Fibroblast of skin of right biceps (primary cell): ENCODE measurements at regions not wholly inside any gene's neighbourhood (a gene's known extent, or its start where the extent isn't known, plus 50 kb on each side); places are given as distances from the start of the nearest gene placed in this dataset.
"Not testable (repeated sequence)": the region's sequence is repeated elsewhere in the genome, so short reads cannot be mapped to it uniquely, and the experiment has no call there.

Experiments
- DNase-seq: peaks from one replicate; pipeline ENCODE4 v3.0.0-alpha.2; 2013

- DNase-seq: no peak
Observed at GRCh38 chr4:12929784-12930183, 554.4 kb downstream of the RAB28 start.

- no peak for DNase-seq
Observed at GRCh38 chr4:12928751-12929150, 555.4 kb downstream of the RAB28 start.

GRCh38 chr4:12926189-12927066, 557.7 kb downstream of the RAB28 start:
- DNase-seq: no peak

GRCh38 chr4:12924728-12925320, 559.3 kb downstream of the RAB28 start:
- DNase-seq: no peak

DNA sequence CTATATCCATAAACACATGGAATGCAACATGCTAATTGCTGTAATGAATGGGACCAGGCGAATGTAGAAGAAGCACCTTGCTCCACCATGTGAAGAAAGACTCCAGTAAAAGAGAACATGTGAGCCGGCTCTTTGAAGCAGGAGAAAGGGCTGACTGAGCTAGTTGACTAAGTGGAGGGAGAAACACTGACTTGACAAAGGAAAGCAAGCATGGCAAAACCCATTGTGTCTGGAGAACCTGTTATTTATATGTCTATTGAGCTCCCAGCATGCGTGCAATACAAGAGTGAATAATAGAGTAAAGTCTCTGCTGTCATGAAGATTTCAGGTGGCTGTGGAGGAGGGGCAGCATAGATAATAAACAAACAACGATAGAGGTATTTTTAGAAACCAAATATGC, 559.9 kb downstream of the RAB28 start:
- DNase-seq: no peak

GRCh38 chr4:12912896-12913418, 571.2 kb downstream of the RAB28 start:
- DNase-seq: no peak

GRCh38 chr4:12911750-12912358, 572.3 kb downstream of the RAB28 start:
- DNase-seq: no peak

DNA sequence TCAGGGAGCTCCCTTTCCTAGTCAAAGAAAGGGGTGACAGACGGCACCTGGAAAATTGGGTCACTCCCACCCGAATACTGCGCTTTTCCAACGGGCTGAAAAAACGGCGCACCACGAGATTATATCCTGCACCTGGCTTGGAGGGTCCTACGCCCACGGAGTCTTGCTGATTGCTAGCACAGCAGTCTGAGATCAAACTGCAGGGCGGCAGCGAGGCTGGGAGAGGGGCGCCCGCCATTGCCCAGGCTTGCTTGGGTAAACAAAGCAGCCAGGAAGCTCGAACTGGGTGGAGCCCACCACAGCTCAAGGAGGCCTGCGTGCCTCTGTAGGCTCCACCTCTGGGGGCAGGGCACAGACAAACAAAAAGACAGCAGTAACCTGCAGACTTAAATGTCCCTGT, 580.5 kb downstream of the RAB28 start:
- not testable (repeated sequence) for DNase-seq

GRCh38 chr4:12902735-12903134, 581.4 kb downstream of the RAB28 start:
- DNase-seq: no peak

DNA sequence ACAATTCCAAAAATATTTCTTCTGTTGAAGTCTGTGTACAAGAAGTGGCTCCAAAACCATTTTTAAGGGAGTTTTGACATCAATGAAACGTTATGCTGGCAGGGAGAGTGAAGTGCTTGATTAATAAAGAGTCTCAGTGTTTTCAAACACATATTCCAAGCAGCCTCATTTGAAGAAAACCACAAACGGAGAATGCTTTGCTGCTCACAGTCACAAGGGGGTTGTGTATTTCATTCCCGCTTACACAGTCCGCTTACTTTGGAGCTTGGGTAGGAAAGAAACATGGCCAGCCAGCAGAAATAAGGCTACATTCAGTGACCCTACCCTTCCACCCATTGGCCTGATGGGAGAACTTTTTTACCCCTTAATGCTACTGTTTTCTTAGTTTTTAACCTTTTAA, 586.2 kb downstream of the RAB28 start:
- DNase-seq: no peak

DNA sequence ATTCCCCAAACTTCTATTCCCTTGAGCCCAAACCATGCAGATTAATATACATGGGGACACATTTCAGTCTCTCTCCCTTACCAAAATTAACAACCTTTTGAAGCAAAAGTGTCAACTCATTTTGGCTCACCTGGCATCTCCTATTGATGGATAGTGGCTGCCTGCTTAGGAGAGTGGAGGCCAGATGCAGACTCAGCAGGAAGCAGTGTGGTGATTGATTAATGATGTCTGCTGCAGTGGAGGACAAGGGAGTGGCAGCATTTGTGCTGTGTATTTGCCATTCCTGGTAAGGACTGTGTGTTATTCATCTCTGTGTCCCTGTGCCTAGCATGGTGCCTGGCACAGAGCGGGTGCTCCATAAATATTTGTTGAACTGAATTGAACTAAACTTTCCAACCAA, 590.1 kb downstream of the RAB28 start:
- no peak for DNase-seq

DNA sequence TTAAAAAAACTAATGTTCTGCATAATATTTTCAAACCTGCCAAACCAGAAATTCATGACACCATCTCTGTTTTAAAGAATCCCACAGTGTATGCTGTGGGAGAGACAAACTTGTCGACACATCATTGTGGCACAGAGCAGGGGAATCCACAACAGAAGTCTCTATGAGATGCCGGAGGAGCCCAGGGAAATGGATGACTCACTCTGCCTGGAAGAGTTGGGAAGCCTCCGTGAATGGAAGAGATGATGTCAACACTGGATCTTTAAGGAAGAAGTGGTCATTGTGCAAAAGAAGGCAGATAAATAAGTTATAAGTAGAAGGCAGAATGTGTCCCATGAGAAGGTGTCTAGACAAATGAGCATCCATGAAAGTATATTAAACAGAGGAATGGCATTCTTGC, 595.1 kb downstream of the RAB28 start:
- DNase-seq: peak; percentile 53

- DNase-seq: no peak
Observed at GRCh38 chr4:12884846-12885796, 599.0 kb downstream of the RAB28 start.

- no peak for DNase-seq
Observed at GRCh38 chr4:12881945-12882584, 602.1 kb downstream of the RAB28 start.

- no peak for DNase-seq
Observed at GRCh38 chr4:12880844-12881243, 603.3 kb downstream of the RAB28 start.

- DNase-seq: no peak
Observed at GRCh38 chr4:12879496-12879895, 604.6 kb downstream of the RAB28 start.

DNA sequence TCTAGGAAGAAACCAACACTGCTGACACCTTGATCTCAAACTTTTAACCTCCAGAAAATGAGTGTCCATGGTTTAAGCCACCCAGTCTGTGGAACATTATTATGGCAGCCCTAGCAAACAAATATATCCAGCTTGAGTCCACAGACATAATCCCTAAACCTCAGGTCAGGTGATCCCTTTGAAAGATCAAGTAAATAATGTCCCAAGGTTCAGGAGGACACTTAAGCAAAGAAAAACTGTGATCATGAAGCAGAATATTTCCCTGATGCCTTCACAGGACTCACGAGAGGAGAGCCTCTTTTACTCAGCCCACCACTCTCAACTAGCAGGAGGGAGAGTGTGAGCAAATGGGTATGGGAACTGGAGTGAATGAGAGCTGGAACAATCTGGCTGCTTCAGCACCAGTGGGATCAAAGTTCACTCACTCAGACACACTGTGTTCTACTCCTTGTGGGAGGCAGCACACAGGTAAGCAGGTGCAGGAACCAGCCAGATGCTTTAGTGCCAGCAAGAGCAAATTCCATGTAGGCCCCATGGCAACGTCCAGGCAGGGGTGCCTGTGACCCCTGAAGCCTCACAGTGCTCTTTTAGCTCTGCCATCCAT, 608.4 kb downstream of the RAB28 start:
- DNase-seq: no peak

- no peak for DNase-seq
Observed at GRCh38 chr4:12873351-12873750, 610.8 kb downstream of the RAB28 start.

DNA sequence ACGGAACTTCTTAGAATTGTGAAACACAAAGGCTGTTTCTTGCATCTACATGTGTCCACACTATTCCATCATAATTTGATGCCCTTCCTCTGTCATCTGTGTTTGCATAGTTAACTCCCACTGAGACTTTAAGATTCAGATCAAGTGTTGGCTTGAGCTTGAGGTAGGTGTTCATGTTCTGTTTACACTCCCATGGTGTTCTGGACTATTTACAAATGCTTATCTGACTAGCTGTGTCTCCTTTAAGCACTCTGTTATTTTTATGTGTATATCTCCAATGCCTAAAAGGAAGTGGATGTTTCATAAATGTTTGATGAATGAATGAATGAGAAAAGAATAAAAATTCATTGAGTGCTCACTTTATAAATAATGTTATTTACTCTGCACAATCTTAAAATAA, 622.7 kb downstream of the RAB28 start:
- DNase-seq: no peak

GRCh38 chr4:12852338-12853307, 631.5 kb downstream of the RAB28 start:
- DNase-seq: peak; percentile 48
